ENCODE measurements at regions not wholly inside any gene's neighbourhood (a gene's known extent, or its start where the extent isn't known, plus 50 kb on each side); places are given as distances from the start of the nearest gene placed in this dataset.

DNA sequence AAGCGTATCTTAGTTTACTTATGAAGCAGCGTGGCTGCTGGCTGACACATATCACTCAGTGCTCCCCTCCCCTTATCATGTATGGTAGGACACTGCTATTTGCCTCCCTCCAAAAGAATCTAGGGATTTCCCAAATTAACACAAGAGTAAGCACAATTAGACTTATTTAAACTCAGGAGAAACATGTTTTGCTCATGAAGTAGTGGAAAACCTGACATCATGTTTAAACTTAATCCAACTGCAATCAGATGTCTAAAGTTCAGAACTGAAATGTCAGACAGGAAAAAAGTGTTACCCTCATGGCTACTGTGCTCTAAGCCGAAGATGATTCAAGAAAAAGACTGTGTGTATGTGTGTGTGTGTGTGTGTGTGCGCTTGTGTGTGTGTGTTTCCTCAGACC is 324.1 kb upstream of the TNC start:
- ATAC-seq, result no peak

DNA sequence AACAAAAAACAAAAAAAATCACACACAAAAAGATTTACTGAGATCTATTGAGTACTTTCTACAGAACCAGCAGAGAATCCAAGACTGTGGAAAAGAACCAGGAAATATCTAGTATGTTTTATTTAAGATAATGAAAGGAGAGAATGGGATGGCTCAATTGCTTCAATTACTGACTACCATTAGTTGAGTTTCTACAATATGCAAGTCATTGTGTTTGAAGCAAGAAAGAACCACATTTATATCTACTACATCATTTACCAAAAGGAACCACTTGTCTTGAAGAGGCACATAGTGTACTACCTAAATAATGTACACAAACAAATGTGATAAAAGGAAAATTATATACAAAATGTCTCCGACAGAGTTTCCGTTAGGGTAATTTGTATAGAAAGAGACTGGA is 325.9 kb upstream of the TNC start:
- ATAC-seq, result no peak
- ChIA-PET CTCF (no interaction called here), POLR2A (no interaction called here)
- H3K27ac ChIP-seq, result no peak overlapping the region
- H3K9me3 ChIP-seq, result no peaks in the 10 kb centered on the region
- no peak for DNase-seq (ENCODE audit: low read depth in 1 of 2, low spot score in 1 of 2)
- TF ChIP-seq RFX5 (IDR thresholded peaks at IDR 0.05) (no peak), ZFP36 (IDR thresholded peaks at IDR 0.05; ENCODE audit: borderline replicate concordance, partially characterized antibody) (no peak), ZSCAN20 (CRISPR knock-in tag; IDR thresholded peaks at IDR 0.05) (no peak), NFE2L2 (conservative IDR thresholded peaks at IDR 0.05; ENCODE audit: low read length) (peak; percentile 74), EP300 (IDR thresholded peaks at IDR 0.05) (no peak), ZNF302 (CRISPR knock-in tag; IDR thresholded peaks at IDR 0.05) (no peak), NR3C1 (IDR thresholded peaks at IDR 0.05) (no peak), HEYL (CRISPR knock-in tag; IDR thresholded peaks at IDR 0.05) (no peak)
- TF ChIP-seq, protein P1, sequence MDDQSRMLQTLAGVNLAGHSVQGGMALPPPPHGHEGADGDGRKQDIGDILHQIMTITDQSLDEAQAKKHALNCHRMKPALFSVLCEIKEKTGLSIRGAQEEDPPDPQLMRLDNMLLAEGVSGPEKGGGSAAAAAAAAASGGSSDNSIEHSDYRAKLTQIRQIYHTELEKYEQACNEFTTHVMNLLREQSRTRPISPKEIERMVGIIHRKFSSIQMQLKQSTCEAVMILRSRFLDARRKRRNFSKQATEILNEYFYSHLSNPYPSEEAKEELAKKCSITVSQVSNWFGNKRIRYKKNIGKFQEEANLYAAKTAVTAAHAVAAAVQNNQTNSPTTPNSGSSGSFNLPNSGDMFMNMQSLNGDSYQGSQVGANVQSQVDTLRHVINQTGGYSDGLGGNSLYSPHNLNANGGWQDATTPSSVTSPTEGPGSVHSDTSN (IDR thresholded peaks at IDR 0.05), result no peak
- no peaks in the 10 kb centered on the region for H3K4me1 ChIP-seq
- no peak overlapping the region for H3K4me3 ChIP-seq
- WGBS (ENCODE audit: missing lambda C conversion rate), result 94% methylated on average over 2 of the region's 2 CpGs
- no peak overlapping the region for H3K4me2 ChIP-seq
- no peak for FAIRE-seq

More for the DNA sequence above, 324.1 kb upstream of the TNC start:
- Histone ChIP-seq H3K4me1 (no peaks in the 10 kb centered on the region), H3K4me3 (no peak overlapping the region), H3K9me3 (no peaks in the 10 kb centered on the region), H3K4me2 (no peak overlapping the region), H3K27ac (no peak overlapping the region)
- 73% methylated on average over 4 of the region's 4 CpGs for WGBS (ENCODE audit: missing lambda C conversion rate)
- FAIRE-seq (no peak), DNase-seq (ENCODE audit: low read depth in 1 of 2, low spot score in 1 of 2) (no peak)
- TF ChIP-seq GATA3 (IDR thresholded peaks at IDR 0.05; ENCODE audit: borderline replicate concordance), result no peak
- TF ChIP-seq KDM1A (IDR thresholded peaks at IDR 0.05; ENCODE audit: low read depth), result no peak
- TF ChIP-seq TFCP2L1 (CRISPR knock-in tag; IDR thresholded peaks at IDR 0.05), result no peak
- no peak for TF ChIP-seq HOXA7 (CRISPR knock-in tag; IDR thresholded peaks at IDR 0.05)
- TF ChIP-seq RNF2 (IDR thresholded peaks at IDR 0.05; ENCODE audit: borderline replicate concordance, low read depth), result no peak
- TF ChIP-seq, protein P2, sequence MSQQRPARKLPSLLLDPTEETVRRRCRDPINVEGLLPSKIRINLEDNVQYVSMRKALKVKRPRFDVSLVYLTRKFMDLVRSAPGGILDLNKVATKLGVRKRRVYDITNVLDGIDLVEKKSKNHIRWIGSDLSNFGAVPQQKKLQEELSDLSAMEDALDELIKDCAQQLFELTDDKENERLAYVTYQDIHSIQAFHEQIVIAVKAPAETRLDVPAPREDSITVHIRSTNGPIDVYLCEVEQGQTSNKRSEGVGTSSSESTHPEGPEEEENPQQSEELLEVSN (IDR thresholded peaks at IDR 0.05; ENCODE audit: borderline replicate concordance, low read depth), result no peak
- TF ChIP-seq ESRRA (IDR thresholded peaks at IDR 0.05; ENCODE audit: borderline replicate concordance, low read length), result no peak
- POLR2A ChIA-PET, result no interaction called here
- CTCF ChIA-PET, result no interaction called here

DNA sequence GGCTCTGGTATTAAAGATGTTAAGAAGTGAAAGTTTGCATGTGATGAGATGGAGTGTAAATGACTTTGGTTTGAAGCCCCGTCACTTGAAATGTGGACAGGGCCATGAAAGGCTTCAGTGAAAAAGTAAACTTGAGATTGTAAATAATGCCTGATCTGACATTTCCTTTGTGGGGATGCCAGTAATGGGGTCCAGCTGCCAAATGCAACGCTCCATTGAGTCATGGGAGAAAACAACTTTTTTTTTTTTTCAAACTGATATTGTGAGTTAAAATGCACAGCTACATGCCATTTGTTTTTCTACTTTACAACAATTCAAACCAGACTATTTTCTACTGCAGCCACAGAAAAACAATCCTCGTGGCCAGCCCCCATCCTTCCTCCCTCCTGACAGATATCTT is 327.0 kb upstream of the TNC start:
- Histone ChIP-seq H3K9me3 (no peaks in the 10 kb centered on the region), H3K4me2 (no peak overlapping the region), H3K4me1 (no peaks in the 10 kb centered on the region), H3K27ac (no peak overlapping the region), H3K4me3 (no peak overlapping the region)
- WGBS (ENCODE audit: missing lambda C conversion rate), result 55% methylated on average over 3 of the region's 3 CpGs
- ChIA-PET CTCF (interaction anchor here (0.6 kb wide), 1 partner anchor 641 kb away, joined by 3 read pairs; no protein-coding TSS in a partner anchor), POLR2A (no interaction called here)
- TF ChIP-seq, protein P3, sequence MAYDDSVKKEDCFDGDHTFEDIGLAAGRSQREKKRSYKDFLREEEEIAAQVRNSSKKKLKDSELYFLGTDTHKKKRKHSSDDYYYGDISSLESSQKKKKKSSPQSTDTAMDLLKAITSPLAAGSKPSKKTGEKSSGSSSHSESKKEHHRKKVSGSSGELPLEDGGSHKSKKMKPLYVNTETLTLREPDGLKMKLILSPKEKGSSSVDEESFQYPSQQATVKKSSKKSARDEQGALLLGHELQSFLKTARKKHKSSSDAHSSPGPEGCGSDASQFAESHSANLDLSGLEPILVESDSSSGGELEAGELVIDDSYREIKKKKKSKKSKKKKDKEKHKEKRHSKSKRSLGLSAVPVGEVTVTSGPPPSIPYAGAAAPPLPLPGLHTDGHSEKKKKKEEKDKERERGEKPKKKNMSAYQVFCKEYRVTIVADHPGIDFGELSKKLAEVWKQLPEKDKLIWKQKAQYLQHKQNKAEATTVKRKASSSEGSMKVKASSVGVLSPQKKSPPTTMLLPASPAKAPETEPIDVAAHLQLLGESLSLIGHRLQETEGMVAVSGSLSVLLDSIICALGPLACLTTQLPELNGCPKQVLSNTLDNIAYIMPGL (CRISPR knock-in tag; IDR thresholded peaks at IDR 0.05; ENCODE audit: borderline replicate concordance), result no peak
- TF ChIP-seq HDAC2 (IDR thresholded peaks at IDR 0.05) (no peak), ZC3H11A (IDR thresholded peaks at IDR 0.05) (no peak), JUNB (IDR thresholded peaks at IDR 0.05) (no peak), HEYL (CRISPR knock-in tag; IDR thresholded peaks at IDR 0.05) (no peak), CBX8 (IDR thresholded peaks at IDR 0.05) (no peak), CHD4 (IDR thresholded peaks at IDR 0.05; ENCODE audit: borderline replicate concordance) (no peak), EHF (CRISPR knock-in tag; IDR thresholded peaks at IDR 0.05) (no peak)
- TF ChIP-seq, protein P4, sequence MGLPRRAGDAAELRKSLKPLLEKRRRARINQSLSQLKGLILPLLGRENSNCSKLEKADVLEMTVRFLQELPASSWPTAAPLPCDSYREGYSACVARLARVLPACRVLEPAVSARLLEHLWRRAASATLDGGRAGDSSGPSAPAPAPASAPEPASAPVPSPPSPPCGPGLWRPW (IDR thresholded peaks at IDR 0.05), result no peak
- ATAC-seq (no peak), FAIRE-seq (no peak), DNase-seq (ENCODE audit: low read depth in 1 of 2, low spot score in 1 of 2) (no peak)
